Erythroblast (primary cell): ENCODE measurements at regions not wholly inside any gene's neighbourhood (a gene's known extent, or its start where the extent isn't known, plus 50 kb on each side); places are given as distances from the start of the nearest gene placed in this dataset.

Experiments
- GATA1 ChIP-seq: IDR thresholded peaks from 2 replicates; pipeline ENCODE4 v1.6.1; 2011; ENCODE audit warnings: low read depth, mild to moderate bottlenecking, control low read depth, low read length, moderate library complexity
- POLR2A ChIP-seq: IDR thresholded peaks from 2 replicates; pipeline ENCODE4 v1.6.1; 2011; ENCODE audit warnings: mild to moderate bottlenecking, low read length

DNA sequence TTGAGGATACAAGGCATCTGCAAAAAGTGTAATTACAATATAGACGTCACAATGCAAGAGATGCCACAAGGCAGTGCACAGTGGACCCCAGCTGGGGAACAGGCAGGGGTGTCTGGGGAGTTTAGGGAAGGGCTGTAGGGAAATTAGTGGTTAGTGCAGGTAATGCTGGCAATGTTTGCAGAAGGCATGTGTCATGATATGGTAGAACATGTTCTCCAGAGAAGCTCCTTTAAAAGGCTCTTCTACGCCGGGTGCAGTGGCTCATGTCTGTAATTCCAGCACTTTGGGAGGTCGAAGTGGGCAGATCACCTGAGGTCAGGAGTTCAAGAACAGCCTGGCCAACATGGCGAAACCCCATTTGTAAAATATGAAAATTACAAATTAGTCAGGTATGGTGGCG, 98.0 kb downstream of the JCAD start:
- TF ChIP-seq POLR2A (no peak), GATA1 (no peak)
